ENCODE measurements at regions not wholly inside any gene's neighbourhood (a gene's known extent, or its start where the extent isn't known, plus 50 kb on each side); places are given as distances from the start of the nearest gene placed in this dataset.

GRCh38 chr9:3628239-3628638, 102.4 kb upstream of the RFX3 start:
- DNase-seq (ENCODE audit: extremely low read depth, low read depth): no peak
- no peak overlapping the region for H3K4me3 ChIP-seq (replicated peaks; ENCODE audit: low read depth, low read length)
- TF ChIP-seq, protein P1, sequence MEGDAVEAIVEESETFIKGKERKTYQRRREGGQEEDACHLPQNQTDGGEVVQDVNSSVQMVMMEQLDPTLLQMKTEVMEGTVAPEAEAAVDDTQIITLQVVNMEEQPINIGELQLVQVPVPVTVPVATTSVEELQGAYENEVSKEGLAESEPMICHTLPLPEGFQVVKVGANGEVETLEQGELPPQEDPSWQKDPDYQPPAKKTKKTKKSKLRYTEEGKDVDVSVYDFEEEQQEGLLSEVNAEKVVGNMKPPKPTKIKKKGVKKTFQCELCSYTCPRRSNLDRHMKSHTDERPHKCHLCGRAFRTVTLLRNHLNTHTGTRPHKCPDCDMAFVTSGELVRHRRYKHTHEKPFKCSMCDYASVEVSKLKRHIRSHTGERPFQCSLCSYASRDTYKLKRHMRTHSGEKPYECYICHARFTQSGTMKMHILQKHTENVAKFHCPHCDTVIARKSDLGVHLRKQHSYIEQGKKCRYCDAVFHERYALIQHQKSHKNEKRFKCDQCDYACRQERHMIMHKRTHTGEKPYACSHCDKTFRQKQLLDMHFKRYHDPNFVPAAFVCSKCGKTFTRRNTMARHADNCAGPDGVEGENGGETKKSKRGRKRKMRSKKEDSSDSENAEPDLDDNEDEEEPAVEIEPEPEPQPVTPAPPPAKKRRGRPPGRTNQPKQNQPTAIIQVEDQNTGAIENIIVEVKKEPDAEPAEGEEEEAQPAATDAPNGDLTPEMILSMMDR (IDR thresholded peaks at IDR 0.05; ENCODE audit: low read depth, low read length, missing control alignments): no peak

DNA sequence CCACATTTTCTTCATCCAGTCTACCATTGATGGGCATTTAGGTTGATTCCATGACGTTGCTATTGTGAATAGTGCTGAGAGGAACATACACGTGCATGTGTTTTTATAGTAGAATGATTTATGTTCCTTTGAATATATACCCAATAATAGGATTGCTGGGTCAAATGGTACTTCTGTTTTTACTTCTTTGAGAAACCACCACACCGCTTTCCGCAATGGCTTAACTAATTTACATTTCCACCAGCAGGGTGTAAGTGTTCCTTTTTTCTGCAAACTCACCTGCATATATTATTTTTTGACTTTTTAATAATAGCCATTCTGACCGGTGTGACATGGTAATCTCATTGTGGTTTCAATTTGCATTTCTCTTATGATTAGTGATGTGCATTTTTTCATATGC, 82.2 kb upstream of the RFX3 start:
- TF ChIP-seq, protein P1 (IDR thresholded peaks at IDR 0.05; ENCODE audit: low read depth, low read length, missing control alignments): no peak
- DNase-seq (ENCODE audit: extremely low read depth, low read depth): no peak
- H3K4me3 ChIP-seq (replicated peaks; ENCODE audit: low read depth, low read length): no peak overlapping the region

DNA sequence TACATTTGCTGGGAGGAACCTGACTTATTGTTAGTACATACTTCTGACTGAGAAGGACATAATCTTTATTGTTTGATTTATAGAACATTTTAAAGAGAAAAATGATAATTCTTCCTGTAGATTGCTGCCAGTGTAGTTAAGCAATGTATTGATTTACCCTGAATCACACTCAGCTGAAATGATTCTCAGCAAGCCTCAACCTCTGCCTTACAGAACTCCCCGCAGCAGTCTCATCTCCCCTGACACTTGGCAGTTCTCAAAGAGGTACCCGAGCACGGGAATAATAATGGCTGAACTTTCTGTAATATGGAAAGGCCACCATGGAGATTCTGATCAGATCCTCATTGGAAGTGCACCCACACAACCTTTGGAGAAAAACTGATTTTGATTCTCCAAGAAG, 74.9 kb upstream of the RFX3 start:
- H3K4me3 ChIP-seq (replicated peaks; ENCODE audit: low read depth, low read length): no peak overlapping the region
- no peak for DNase-seq (ENCODE audit: extremely low read depth, low read depth)
- TF ChIP-seq, protein P1 (IDR thresholded peaks at IDR 0.05; ENCODE audit: low read depth, low read length, missing control alignments): no peak

GRCh38 chr9:3597792-3598191, 72.0 kb upstream of the RFX3 start:
- TF ChIP-seq, protein P1 (IDR thresholded peaks at IDR 0.05; ENCODE audit: low read depth, low read length, missing control alignments): no peak
- no peak overlapping the region for H3K4me3 ChIP-seq (replicated peaks; ENCODE audit: low read depth, low read length)
- DNase-seq (ENCODE audit: extremely low read depth, low read depth): no peak

GRCh38 chr9:3586066-3586465, 60.3 kb upstream of the RFX3 start:
- TF ChIP-seq, protein P1 (IDR thresholded peaks at IDR 0.05; ENCODE audit: low read depth, low read length, missing control alignments): no peak
- H3K4me3 ChIP-seq (replicated peaks; ENCODE audit: low read depth, low read length): no peak overlapping the region
- no peak for DNase-seq (ENCODE audit: extremely low read depth, low read depth)

GRCh38 chr9:3585606-3586005, 59.8 kb upstream of the RFX3 start:
- DNase-seq (ENCODE audit: extremely low read depth, low read depth): no peak
- no peak overlapping the region for H3K4me3 ChIP-seq (replicated peaks; ENCODE audit: low read depth, low read length)
- TF ChIP-seq, protein P1 (IDR thresholded peaks at IDR 0.05; ENCODE audit: low read depth, low read length, missing control alignments): no peak

GRCh38 chr9:3578786-3579185, 53.0 kb upstream of the RFX3 start:
- TF ChIP-seq, protein P1 (IDR thresholded peaks at IDR 0.05; ENCODE audit: low read depth, low read length, missing control alignments): no peak
- H3K4me3 ChIP-seq (replicated peaks; ENCODE audit: low read depth, low read length): no peak overlapping the region
- no peak for DNase-seq (ENCODE audit: extremely low read depth, low read depth)
